Body of pancreas (tissue), 4 donors: ENCODE measurements at regions not wholly inside any gene's neighbourhood (a gene's known extent, or its start where the extent isn't known, plus 50 kb on each side); places are given as distances from the start of the nearest gene placed in this dataset.

Experiments
- POLR2A ChIP-seq, 3 donors: fragments of 450-650 bp; IDR thresholded peaks; one replicate each; pipeline ENCODE4 v1.6.1; 2016; ENCODE audit warnings: antibody characterized with exemption in 3 of 3, mild to moderate bottlenecking in 2 of 3
- TF ChIP-seq, protein P1 (sequence below), 7 experiments: fragments of 450-650 bp in 4 of 7; fragments of 200-600 bp in 3 of 7; sonication (generic) in 3 of 7; IDR thresholded peaks; one replicate each; pipeline ENCODE4 v1.5.1; 2016 to 2019; ENCODE audit warnings: antibody characterized with exemption in 7 of 7

DNA sequence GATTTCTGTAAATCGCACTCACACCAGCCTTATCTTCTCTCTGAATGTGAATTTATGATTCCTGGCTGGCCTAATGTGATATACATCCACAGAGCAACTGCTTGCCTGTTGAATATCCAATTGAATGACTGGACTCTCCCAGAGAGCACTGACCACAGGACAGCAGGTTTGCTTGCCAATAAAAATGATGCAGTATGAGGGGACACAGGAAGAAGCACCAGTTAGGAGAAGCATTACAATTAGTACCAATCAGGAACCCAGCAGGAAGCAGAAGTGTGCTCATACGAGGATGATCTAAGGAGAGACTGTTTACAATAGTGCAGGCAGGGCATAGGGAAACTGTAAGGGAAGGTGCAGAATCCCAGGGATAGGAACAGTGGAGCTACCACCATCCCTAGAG lies 127.2 kb upstream of the ZNF366 start:
- TF ChIP-seq, protein P1, sequence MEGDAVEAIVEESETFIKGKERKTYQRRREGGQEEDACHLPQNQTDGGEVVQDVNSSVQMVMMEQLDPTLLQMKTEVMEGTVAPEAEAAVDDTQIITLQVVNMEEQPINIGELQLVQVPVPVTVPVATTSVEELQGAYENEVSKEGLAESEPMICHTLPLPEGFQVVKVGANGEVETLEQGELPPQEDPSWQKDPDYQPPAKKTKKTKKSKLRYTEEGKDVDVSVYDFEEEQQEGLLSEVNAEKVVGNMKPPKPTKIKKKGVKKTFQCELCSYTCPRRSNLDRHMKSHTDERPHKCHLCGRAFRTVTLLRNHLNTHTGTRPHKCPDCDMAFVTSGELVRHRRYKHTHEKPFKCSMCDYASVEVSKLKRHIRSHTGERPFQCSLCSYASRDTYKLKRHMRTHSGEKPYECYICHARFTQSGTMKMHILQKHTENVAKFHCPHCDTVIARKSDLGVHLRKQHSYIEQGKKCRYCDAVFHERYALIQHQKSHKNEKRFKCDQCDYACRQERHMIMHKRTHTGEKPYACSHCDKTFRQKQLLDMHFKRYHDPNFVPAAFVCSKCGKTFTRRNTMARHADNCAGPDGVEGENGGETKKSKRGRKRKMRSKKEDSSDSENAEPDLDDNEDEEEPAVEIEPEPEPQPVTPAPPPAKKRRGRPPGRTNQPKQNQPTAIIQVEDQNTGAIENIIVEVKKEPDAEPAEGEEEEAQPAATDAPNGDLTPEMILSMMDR (IDR thresholded peaks at IDR 0.05) = no peak
- TF ChIP-seq POLR2A (IDR thresholded peaks at IDR 0.05) = no peak
